Activated CD4-positive, alpha-beta T cell treated with anti-CD3 and anti-CD28 coated beads, Interleukin-2, Interleukin-4, amounts not matched to agents 100 ng/mL and 50 ng/mL, durations not matched to agents 16 hours and 8 hours (primary cell): ENCODE measurements at regions not wholly inside any gene's neighbourhood (a gene's known extent, or its start where the extent isn't known, plus 50 kb on each side); places are given as distances from the start of the nearest gene placed in this dataset.
"Not testable (repeated sequence)": the region's sequence is repeated elsewhere in the genome, so short reads cannot be mapped to it uniquely, and the experiment has no call there.

Experiments used
- DNase-seq: peaks from one replicate; pipeline ENCODE4 v3.0.0-alpha.2; 2020; ENCODE audit warnings: low spot score

- not testable (repeated sequence) for DNase-seq
Measured at GRCh38 chr2:87678742-87679173, 69.1 kb upstream of the PLGLB2 start.

DNA sequence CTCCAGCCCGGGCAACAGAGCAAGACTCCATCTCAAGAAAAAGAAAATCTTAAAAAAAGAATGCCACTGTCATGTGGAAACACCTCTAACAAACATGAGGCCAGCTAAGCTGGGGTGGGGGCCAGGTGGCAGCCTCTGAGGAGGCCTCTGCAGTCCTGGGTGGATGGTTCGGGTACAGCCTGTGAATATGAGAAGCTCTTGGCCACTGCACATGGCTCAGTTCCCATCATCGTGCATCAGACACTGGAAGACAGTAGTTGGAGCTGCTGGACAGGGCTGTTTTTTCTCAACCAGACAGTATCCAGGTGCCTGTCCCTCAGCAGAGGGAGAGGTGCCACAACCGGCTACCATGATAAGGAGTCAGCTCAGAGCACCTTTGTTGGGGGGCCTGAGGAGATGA is 67.9 kb upstream of the PLGLB2 start:
- DNase-seq, result not testable (repeated sequence)

DNA sequence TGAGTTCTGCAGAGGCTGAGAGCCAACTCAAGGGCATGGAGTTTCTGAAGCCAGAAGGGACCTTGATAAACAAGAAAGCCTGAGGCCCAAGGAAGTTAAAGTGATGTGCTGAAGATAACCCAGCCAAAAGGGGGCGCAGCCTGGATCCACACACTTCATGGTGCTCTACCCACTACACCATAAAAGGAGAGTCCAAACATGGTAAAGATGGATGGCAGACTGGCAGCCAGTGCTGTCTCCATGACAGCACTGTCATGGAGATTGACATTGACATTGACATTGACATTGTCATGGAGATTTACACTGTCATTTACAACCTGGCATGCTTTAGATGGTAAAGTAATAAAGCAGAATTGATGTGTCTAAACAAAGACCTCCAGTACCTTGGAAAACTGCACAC is 67.2 kb upstream of the PLGLB2 start:
- not testable (repeated sequence) for DNase-seq

- DNase-seq, result not testable (repeated sequence)
Measured at GRCh38 chr2:87683451-87683850, 64.4 kb upstream of the PLGLB2 start.

DNA sequence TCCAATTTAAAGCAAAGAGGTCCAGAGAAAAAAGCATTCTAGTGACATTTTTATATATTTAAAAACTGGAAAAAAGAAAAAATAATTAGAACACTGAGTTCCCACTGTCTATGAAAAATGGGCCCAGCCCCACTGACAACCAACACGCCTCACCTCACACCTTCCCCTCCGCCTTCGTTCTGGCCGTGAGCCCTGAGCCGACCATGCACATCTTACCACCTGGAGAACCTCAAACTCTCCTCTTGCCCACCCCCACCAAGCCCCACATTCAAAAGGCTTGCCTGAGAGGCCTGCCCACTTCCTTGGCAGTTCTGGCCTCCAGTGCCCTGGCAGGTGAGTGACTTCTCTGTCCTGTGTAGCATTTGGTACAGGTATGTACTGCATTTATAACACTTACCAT is 63.9 kb upstream of the PLGLB2 start:
- not testable (repeated sequence) for DNase-seq

DNA sequence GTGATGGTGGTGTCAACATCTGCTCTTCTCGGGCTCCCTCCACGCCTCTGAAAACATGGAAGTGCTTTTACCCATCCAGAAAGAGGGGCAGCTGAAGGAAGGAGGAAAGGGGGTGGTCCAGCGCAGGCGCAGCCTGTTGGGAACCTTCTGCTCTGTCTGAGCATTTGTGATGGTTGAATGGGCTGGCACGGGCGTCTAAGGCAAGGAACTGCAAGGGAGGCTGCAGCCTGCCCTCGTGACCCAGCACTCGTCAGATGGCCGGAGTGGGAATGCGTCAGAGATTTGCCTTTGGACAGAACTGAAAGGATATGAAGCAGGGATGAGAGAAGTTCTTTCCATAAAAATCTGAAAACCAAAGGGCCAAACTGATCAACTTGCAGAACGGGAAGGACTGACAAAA is 62.3 kb upstream of the PLGLB2 start:
- not testable (repeated sequence) for DNase-seq

- not testable (repeated sequence) for DNase-seq
Measured at GRCh38 chr2:87686873-87687549, 60.9 kb upstream of the PLGLB2 start.

DNA sequence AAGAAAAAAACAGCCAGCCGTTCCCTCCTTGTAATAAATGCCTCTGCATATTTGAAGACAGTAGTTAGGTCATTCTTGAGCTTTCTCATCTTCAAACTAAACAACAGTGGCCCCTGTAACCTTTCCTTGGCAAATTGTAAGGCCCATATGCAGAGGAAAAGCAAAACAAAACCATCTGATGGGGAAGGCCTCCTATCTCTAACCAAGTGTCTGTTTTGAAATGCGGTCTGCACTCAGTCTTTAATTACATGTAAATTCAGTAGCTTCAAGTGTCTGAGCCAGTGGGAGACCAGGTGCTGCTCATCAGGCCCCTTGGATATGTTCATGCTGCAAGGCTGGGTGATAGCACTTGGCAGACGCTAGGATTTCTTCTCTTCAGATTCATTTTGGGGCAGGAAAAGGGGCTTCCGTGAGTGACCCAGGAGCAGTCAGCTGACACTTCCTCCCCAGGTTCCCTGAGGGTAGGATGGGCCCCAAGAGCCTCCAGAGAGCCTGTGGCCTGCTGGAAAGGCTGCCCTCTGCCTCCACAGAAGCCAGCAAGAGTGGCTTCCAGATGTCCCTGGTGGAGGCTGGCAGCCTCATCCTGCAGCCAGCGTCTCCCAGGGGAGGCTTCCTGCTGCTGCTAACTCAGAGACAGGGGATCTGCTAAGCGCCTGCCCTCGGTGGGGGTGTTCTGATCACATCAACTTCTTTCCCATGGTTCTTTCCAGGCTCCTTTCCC is 60.2 kb upstream of the PLGLB2 start:
- not testable (repeated sequence) for DNase-seq

- not testable (repeated sequence) for DNase-seq
Measured at GRCh38 chr2:87691899-87692592, 55.8 kb upstream of the PLGLB2 start.

- DNase-seq, result not testable (repeated sequence)
Measured at GRCh38 chr2:87692914-87693313, 55.0 kb upstream of the PLGLB2 start.

- peak; percentile 11 for DNase-seq
Measured at GRCh38 chr2:87693882-87694281, 54.0 kb upstream of the PLGLB2 start.

DNA sequence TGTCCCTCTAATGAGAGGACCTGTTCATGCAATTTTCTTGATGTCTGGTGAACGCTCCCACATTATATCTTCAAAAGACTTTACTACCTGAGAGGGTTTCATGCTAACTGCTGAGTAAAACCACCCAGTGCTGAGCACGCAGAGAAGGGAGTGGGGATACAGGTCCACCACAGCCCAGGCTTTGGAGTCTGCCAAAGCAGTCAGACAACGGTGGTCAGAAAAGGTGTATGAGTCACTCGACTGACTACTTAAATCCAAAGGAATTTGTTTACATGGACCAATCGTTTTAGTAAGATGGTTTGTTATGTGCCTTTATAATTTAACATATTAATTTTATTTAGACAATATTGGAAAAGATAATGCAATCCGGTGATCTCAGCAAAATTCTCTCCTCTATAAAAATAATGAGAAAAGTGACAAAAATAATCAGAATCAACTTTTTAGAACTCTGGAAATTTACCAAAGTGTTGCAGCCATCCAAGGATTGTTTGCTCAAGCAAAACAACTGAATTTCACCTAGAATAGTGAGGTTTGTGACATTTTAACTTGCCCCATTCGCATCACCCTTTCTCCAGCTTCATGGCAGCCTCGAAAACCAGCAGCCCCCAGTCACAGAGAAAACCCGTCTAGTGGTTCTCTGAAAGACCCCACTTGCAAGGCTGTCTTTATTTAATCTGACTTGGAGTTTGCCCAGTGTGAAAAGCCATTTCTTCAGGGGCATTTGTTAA is 52.1 kb upstream of the PLGLB2 start:
- DNase-seq, result not testable (repeated sequence)
